GM23338 (cell line): ENCODE measurements at regions not wholly inside any gene's neighbourhood (a gene's known extent, or its start where the extent isn't known, plus 50 kb on each side); places are given as distances from the start of the nearest gene placed in this dataset.

ENCODE experiments used
- ATAC-seq: fragments of 200-7000 bp; cut with Tn5 transposase; 3 replicates; pipeline ENCODE4 v1.9.1; 2020
- DNase-seq: peaks from one replicate; pipeline ENCODE4 v3.0.0-alpha.2; 2015; ENCODE audit warnings: low spot score
- H2AFZ ChIP-seq: fragments of 200-600 bp; sonication (generic); 2 replicates; pipeline ENCODE4 v1.8.0; 2016; ENCODE audit warnings: antibody characterized with exemption, mild to moderate bottlenecking, moderate library complexity
- H3F3A ChIP-seq: fragments of 200-600 bp; sonication (generic); replicated peaks from 2 replicates; pipeline ENCODE4 v1.8.0; 2017; ENCODE audit warnings: antibody characterized with exemption, mixed run types, low read depth
- H3K27ac ChIP-seq: fragments of 200-600 bp; sonication (generic); 2 replicates; pipeline ENCODE4 v1.6.1; 2016; ENCODE audit warnings: low read depth
- H3K27me3 ChIP-seq: fragments of 200-600 bp; sonication (generic); 2 replicates; pipeline ENCODE4 v1.8.0; 2016; ENCODE audit warnings: mild to moderate bottlenecking, mixed run types, moderate library complexity; ENCODE audit not compliant: insufficient read depth
- H3K36me3 ChIP-seq: fragments of 200-600 bp; sonication (generic); 2 replicates; pipeline ENCODE4 v1.8.0; 2016; ENCODE audit warnings: mild to moderate bottlenecking; ENCODE audit not compliant: insufficient read depth
- H3K4me1 ChIP-seq: fragments of 200-600 bp; sonication (generic); 2 replicates; pipeline ENCODE4 v1.8.0; 2016; ENCODE audit warnings: mild to moderate bottlenecking, moderate library complexity; ENCODE audit not compliant: insufficient read depth
- H3K4me2 ChIP-seq: fragments of 200-600 bp; sonication (generic); 2 replicates; pipeline ENCODE4 v1.7.1; 2017; ENCODE audit warnings: mixed run types
- H3K4me3 ChIP-seq: fragments of 200-600 bp; sonication (generic); 2 replicates; pipeline ENCODE4 v1.6.1; 2016; ENCODE audit warnings: mixed run types
- H3K79me2 ChIP-seq: fragments of 200-600 bp; sonication (generic); replicated peaks from 2 replicates; pipeline ENCODE4 v1.8.0; 2017; ENCODE audit warnings: mild to moderate bottlenecking; ENCODE audit not compliant: insufficient read depth
- H3K9me2 ChIP-seq: fragments of 200-600 bp; sonication (generic); 2 replicates; pipeline ENCODE4 v1.8.0; 2017; ENCODE audit not compliant: insufficient read depth
- H4K20me1 ChIP-seq: fragments of 200-600 bp; sonication (generic); replicated peaks from 2 replicates; pipeline ENCODE4 v1.8.0; 2017; ENCODE audit warnings: mild to moderate bottlenecking; ENCODE audit not compliant: insufficient read depth
- H3K27ac Mint-ChIP-seq: 2 replicates; pipeline ENCODE4 v1.8.0; 2020; ENCODE audit warnings: inconsistent platforms, mild to moderate bottlenecking, moderate library complexity, mixed read lengths
- H3K27me3 Mint-ChIP-seq: 3 replicates; pipeline ENCODE4 v1.8.0; 2022; ENCODE audit warnings: low read depth, mild to moderate bottlenecking, moderate library complexity, mixed read lengths, inconsistent platforms; ENCODE audit not compliant: insufficient read depth, poor library complexity
- H3K36me3 Mint-ChIP-seq: 3 replicates; pipeline ENCODE4 v1.8.0; 2021; ENCODE audit warnings: low read depth, mild to moderate bottlenecking, inconsistent platforms, moderate library complexity, mixed read lengths
- H3K4me1 Mint-ChIP-seq: 3 replicates; pipeline ENCODE4 v1.8.0; 2020; ENCODE audit warnings: mild to moderate bottlenecking, inconsistent platforms, mixed read lengths
- H3K4me3 Mint-ChIP-seq: 3 replicates; pipeline ENCODE4 v1.8.0; 2021; ENCODE audit warnings: moderate library complexity, mild to moderate bottlenecking, inconsistent platforms, mixed read lengths
- H3K9me3 Mint-ChIP-seq: 3 replicates; pipeline ENCODE4 v1.8.0; 2020; ENCODE audit warnings: moderate library complexity, mild to moderate bottlenecking, inconsistent platforms, mixed read lengths
- CREB1 ChIP-seq: fragments of 250-450 bp; sonication (Bioruptor Pico); IDR thresholded peaks from 2 replicates; pipeline ENCODE4 v1.5.0; 2020; ENCODE audit warnings: low read depth, mild to moderate bottlenecking, moderate library complexity
- EZH2phosphoT487 ChIP-seq: fragments of 200-600 bp; sonication (generic); IDR thresholded peaks from one replicate; pipeline ENCODE4 v1.8.1; 2018; ENCODE audit warnings: antibody characterized with exemption; ENCODE audit not compliant: unreplicated experiment
- POLR2AphosphoS5 ChIP-seq: IDR thresholded peaks from 2 replicates; pipeline ENCODE4 v1.6.1; 2016; ENCODE audit warnings: antibody characterized with exemption, low read depth
- ZNF114 ChIP-seq: fragments of 250-450 bp; sonication (Bioruptor Pico); IDR thresholded peaks from 2 replicates; pipeline ENCODE4 v1.5.0; 2020; ENCODE audit warnings: mild to moderate bottlenecking, moderate library complexity
- ZNF331 ChIP-seq: fragments of 250-450 bp; sonication (Bioruptor Pico); IDR thresholded peaks from 2 replicates; pipeline ENCODE4 v1.5.0; 2020; ENCODE audit warnings: low read depth, mild to moderate bottlenecking, moderate library complexity
- TF ChIP-seq, protein P1 (sequence below), 2 experiments: fragments of 200-600 bp in 1 of 2; sonication (generic) in 1 of 2; conservative IDR thresholded peaks; 2 replicates each; pipeline versions ENCODE4 v1.5.1 to v1.6.1; 2016 to 2017; ENCODE audit warnings: antibody characterized with exemption in 2 of 2, low read depth in 2 of 2, mild to moderate bottlenecking in 2 of 2, moderate library complexity in 1 of 2
- TF ChIP-seq, protein P2 (sequence below): fragments of 250-450 bp; sonication (Bioruptor Pico); IDR thresholded peaks from 2 replicates; pipeline ENCODE4 v1.5.0; 2020; ENCODE audit warnings: mild to moderate bottlenecking, moderate library complexity

DNA sequence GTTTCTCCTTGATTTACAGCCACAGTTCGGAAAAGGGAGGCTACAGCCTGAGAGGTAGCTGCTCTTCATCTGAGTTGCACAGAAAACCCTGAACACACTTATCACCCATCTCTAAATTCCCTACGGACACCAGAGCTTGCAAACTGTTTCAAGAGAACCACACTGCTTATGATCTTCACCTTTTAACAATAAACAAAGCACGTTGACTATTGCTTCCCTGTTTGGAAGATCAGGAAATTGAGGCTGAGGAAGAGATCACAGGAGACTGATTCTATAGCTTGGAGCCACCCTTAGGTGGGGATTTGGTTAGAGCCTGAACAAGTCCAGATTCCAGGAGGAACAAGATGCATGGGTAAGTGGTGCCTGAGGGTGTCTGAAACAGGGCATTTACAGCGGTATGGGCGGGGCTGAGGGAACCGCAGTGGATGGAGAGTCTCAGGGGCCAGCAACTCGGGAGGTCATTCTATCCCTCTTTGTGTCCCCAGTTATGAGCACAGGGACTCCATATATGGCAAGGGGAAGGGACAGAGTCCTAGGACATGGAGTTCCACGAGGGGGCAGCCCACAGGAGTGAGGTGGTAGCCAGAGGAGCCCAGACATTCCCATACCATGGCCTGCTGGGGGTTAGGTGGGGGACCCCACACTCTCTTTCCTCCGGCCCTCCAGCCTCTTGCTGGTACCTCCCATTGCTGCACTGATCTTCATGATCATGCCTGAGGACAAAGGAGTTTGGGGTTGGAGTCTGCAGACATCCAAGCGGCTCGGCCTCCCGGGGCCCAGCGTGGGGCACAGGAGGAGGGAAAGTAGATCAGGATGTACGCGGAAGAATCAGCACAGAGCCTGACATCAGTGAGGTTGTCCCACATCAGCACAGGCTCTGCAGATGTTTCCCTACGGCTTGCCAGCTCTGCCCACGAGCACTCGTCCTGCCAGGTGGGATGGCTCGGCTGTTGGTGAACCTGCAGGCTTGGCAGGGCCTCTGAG lies 162.3 kb upstream of the ZNF536 start:
- no peak overlapping the region; the same call in 1 of the 2 replicates for H2AFZ ChIP-seq
- no peak overlapping the region for H3K27ac Mint-ChIP-seq
- H3K27me3 ChIP-seq: no peaks in the 10 kb centered on the region
- H3K9me2 ChIP-seq: no peaks in the 10 kb centered on the region
- no peaks in the 10 kb centered on the region for H3K79me2 ChIP-seq
- no peaks in the 10 kb centered on the region; the same call in 2 of the 3 replicates for H3K36me3 Mint-ChIP-seq
- no peak for TF ChIP-seq ZNF331 (CRISPR knock-in tag)
- TF ChIP-seq, protein P1, sequence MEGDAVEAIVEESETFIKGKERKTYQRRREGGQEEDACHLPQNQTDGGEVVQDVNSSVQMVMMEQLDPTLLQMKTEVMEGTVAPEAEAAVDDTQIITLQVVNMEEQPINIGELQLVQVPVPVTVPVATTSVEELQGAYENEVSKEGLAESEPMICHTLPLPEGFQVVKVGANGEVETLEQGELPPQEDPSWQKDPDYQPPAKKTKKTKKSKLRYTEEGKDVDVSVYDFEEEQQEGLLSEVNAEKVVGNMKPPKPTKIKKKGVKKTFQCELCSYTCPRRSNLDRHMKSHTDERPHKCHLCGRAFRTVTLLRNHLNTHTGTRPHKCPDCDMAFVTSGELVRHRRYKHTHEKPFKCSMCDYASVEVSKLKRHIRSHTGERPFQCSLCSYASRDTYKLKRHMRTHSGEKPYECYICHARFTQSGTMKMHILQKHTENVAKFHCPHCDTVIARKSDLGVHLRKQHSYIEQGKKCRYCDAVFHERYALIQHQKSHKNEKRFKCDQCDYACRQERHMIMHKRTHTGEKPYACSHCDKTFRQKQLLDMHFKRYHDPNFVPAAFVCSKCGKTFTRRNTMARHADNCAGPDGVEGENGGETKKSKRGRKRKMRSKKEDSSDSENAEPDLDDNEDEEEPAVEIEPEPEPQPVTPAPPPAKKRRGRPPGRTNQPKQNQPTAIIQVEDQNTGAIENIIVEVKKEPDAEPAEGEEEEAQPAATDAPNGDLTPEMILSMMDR (conservative IDR thresholded peaks at IDR 0.05; ENCODE audit: low read depth in 2 of 2): peak in 1 of 2 experiments; percentile 17; a peak in 1 of 4 replicates
- DNase-seq (no peak), ATAC-seq (no peak; the same call in 1 of the 3 replicates)
- no peaks in the 10 kb centered on the region for H4K20me1 ChIP-seq
- H3K4me2 ChIP-seq: no peak overlapping the region
- no peak overlapping the region for H3K4me3 Mint-ChIP-seq
- no peaks in the 10 kb centered on the region for H3F3A ChIP-seq
- H3K27ac ChIP-seq: no peak overlapping the region
- H3K4me1 Mint-ChIP-seq: peaks cover 5% of the 10 kb centered on the region; the same call in 2 of the 3 replicates
- no peaks in the 10 kb centered on the region for H3K36me3 ChIP-seq
- peaks cover 9% of the 10 kb centered on the region for H3K27me3 Mint-ChIP-seq
- H3K9me3 Mint-ChIP-seq: no peaks in the 10 kb centered on the region
- no peaks in the 10 kb centered on the region for H3K4me1 ChIP-seq
- H3K4me3 ChIP-seq: no peak overlapping the region

DNA sequence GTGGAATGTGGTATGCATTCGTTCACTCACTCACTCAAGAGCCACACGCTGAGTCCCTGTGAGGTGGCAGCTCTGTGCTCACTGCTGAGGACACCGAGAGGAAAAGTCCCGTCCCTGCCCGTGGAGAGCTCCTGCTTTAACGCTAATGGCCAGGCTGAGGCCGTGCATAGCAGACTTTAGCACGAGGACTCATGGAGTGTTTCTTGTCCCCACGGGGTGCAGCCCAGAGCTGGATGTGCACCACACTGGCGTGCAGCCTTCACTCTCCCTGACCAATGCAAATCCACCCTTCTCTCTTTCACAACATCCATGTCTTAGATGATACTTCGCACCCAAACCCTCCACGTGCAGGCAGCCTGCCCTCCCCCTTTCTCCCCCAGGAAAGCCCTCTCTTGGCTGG lies 159.6 kb upstream of the ZNF536 start:
- Histone ChIP-seq H3K27ac (no peak overlapping the region), H3K27me3 (no peaks in the 10 kb centered on the region), H3K4me1 (no peaks in the 10 kb centered on the region), H3K36me3 (no peaks in the 10 kb centered on the region), H3K4me3 (no peak overlapping the region), H4K20me1 (no peaks in the 10 kb centered on the region), H3F3A (no peaks in the 10 kb centered on the region), H3K4me2 (no peak overlapping the region), H2AFZ (no peak overlapping the region), H3K79me2 (no peaks in the 10 kb centered on the region), H3K9me2 (no peaks in the 10 kb centered on the region)
- peaks cover 4% of the 10 kb centered on the region for H3K27me3 Mint-ChIP-seq
- H3K4me1 Mint-ChIP-seq: peaks cover 7% of the 10 kb centered on the region; the same call in 2 of the 3 replicates
- DNase-seq (no peak), ATAC-seq (no peak)
- no peak overlapping the region for H3K27ac Mint-ChIP-seq
- H3K4me3 Mint-ChIP-seq: no peak overlapping the region
- no peaks in the 10 kb centered on the region for H3K9me3 Mint-ChIP-seq
- H3K36me3 Mint-ChIP-seq: no peaks in the 10 kb centered on the region; the same call in 2 of the 3 replicates
- TF ChIP-seq ZNF114 (CRISPR knock-in tag) (no peak), CREB1 (CRISPR knock-in tag) (no peak), POLR2AphosphoS5 (no peak), EZH2phosphoT487 (no peak)
- TF ChIP-seq, protein P1 (conservative IDR thresholded peaks at IDR 0.05; ENCODE audit: low read depth in 2 of 2): no peak
- TF ChIP-seq, protein P2, sequence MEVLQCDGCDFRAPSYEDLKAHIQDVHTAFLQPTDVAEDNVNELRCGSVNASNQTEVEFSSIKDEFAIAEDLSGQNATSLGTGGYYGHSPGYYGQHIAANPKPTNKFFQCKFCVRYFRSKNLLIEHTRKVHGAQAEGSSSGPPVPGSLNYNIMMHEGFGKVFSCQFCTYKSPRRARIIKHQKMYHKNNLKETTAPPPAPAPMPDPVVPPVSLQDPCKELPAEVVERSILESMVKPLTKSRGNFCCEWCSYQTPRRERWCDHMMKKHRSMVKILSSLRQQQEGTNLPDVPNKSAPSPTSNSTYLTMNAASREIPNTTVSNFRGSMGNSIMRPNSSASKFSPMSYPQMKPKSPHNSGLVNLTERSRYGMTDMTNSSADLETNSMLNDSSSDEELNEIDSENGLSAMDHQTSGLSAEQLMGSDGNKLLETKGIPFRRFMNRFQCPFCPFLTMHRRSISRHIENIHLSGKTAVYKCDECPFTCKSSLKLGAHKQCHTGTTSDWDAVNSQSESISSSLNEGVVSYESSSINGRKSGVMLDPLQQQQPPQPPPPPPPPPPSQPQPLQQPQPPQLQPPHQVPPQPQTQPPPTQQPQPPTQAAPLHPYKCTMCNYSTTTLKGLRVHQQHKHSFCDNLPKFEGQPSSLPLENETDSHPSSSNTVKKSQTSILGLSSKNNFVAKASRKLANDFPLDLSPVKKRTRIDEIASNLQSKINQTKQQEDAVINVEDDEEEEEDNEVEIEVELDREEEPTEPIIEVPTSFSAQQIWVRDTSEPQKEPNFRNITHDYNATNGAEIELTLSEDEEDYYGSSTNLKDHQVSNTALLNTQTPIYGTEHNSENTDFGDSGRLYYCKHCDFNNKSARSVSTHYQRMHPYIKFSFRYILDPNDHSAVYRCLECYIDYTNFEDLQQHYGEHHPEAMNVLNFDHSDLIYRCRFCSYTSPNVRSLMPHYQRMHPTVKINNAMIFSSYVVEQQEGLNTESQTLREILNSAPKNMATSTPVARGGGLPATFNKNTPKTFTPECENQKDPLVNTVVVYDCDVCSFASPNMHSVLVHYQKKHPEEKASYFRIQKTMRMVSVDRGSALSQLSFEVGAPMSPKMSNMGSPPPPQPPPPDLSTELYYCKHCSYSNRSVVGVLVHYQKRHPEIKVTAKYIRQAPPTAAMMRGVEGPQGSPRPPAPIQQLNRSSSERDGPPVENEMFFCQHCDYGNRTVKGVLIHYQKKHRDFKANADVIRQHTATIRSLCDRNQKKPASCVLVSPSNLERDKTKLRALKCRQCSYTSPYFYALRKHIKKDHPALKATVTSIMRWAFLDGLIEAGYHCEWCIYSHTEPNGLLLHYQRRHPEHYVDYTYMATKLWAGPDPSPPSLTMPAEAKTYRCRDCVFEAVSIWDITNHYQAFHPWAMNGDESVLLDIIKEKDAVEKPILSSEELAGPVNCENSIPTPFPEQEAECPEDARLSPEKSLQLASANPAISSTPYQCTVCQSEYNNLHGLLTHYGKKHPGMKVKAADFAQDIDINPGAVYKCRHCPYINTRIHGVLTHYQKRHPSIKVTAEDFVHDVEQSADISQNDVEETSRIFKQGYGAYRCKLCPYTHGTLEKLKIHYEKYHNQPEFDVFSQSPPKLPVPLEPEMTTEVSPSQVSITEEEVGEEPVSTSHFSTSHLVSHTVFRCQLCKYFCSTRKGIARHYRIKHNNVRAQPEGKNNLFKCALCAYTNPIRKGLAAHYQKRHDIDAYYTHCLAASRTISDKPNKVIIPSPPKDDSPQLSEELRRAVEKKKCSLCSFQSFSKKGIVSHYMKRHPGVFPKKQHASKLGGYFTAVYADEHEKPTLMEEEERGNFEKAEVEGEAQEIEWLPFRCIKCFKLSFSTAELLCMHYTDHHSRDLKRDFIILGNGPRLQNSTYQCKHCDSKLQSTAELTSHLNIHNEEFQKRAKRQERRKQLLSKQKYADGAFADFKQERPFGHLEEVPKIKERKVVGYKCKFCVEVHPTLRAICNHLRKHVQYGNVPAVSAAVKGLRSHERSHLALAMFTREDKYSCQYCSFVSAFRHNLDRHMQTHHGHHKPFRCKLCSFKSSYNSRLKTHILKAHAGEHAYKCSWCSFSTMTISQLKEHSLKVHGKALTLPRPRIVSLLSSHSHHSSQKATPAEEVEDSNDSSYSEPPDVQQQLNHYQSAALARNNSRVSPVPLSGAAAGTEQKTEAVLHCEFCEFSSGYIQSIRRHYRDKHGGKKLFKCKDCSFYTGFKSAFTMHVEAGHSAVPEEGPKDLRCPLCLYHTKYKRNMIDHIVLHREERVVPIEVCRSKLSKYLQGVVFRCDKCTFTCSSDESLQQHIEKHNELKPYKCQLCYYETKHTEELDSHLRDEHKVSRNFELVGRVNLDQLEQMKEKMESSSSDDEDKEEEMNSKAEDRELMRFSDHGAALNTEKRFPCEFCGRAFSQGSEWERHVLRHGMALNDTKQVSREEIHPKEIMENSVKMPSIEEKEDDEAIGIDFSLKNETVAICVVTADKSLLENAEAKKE (CRISPR knock-in tag): no peak
